ENCODE measurements at regions not wholly inside any gene's neighbourhood (a gene's known extent, or its start where the extent isn't known, plus 50 kb on each side); places are given as distances from the start of the nearest gene placed in this dataset.

DNA sequence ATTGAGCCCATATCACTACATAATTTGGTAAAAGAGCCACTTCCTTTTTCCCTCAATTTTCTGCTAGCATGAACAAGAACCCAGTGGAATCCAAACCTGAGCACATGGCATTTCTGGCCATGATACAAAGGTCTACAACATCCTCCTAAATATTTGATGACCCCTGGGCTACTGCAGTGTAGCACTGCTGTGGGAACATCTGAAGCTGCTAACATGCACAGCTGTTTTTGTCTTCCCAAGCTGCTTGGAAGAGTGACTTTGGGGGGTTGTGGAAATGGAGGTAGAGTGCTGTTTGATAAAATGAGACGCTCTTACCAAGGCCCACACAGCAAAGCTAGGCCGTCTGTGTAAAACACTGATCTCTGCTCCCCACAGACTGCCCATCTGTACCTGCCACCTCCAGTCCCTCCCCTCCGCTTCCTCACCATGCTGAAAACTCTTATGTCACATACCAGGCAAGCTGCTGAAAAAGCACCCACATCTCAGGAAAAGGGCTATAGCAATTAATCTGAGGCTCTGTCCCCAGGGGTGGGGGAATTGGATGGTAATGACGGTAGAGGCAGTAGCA lies 197.2 kb upstream of the HNRNPA3 start:
- H3K4me3 Mint-ChIP-seq, result no peak overlapping the region
- H3K4me1 Mint-ChIP-seq, result no peaks in the 10 kb centered on the region
- DNase-seq, result no peak
- H3K27ac Mint-ChIP-seq, result no peak overlapping the region
- ATAC-seq, result no peak
- no peaks in the 10 kb centered on the region for H3K36me3 Mint-ChIP-seq (ENCODE audit: low read depth)
- no peaks in the 10 kb centered on the region for H3K27me3 Mint-ChIP-seq
- H3K9me3 Mint-ChIP-seq, result no peaks in the 10 kb centered on the region

DNA sequence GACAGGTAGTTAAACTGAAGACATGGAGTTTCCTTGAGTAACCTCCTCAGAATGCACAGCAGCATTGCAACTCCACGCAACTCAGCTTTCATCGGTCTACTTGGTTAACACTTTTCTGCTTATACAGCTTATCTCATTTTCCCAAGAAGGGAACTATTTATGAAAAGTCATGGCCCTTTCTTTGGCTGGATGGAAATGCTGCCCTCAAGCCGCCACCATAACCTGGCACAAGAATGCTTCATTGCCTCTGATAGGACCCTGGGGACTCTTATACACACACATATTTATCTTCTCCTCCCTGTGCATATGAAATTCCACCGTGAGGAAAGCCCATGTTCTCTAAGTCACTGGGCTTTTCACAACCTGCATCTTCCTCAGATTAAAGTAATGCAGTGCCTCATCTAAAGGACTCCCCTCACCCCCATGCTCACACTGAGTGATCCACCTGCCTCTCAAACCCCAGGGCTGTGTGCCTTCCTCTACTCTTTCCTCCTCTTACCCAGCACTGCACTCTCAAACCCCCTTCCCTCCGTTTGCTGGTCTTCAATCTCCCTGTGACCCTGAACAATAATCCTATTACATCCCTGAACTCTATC lies 192.0 kb upstream of the HNRNPA3 start:
- ATAC-seq, result no peak
- no peaks in the 10 kb centered on the region for H3K27me3 Mint-ChIP-seq

DNA sequence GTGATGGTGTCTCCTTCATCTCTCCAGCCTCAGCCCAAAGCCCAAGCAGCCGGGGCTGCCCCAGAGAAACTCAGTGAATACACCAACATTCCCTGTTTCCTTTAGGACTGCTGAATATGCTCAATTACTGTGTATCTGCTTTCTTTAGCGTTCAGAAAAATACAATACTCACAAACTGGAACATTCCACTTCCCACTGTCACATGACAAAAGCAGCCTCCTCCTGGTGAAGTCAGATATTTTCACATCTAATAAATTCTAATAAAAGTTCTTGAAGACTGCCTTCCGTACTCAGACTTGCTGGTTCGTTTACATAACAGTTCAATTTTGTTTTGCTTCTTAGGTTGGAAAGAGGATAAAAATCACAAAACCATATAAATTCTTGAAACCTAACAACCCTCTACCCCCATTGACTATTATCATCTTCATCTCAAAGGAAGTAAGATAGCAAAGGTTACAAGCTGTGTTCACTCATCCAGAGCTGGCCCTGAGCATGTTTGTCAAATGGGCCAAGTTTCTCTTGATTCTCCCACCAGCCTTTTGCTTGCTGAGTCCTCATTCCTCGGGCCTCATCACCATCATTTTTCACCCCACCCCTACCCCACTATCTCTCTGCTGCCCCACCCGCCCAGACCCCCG lies 190.8 kb upstream of the HNRNPA3 start:
- Mint-ChIP-seq H3K4me3 (no peak overlapping the region), H3K36me3 (ENCODE audit: low read depth) (no peaks in the 10 kb centered on the region), H3K27me3 (no peaks in the 10 kb centered on the region), H3K9me3 (no peaks in the 10 kb centered on the region), H3K27ac (no peak overlapping the region), H3K4me1 (no peaks in the 10 kb centered on the region)
- DNase-seq, result no peak
- no peak for ATAC-seq

More for the DNA sequence above, 192.0 kb upstream of the HNRNPA3 start:
- no peak for DNase-seq
- H3K27ac Mint-ChIP-seq, result no peak overlapping the region
- H3K4me1 Mint-ChIP-seq, result no peaks in the 10 kb centered on the region
- H3K36me3 Mint-ChIP-seq (ENCODE audit: low read depth), result no peaks in the 10 kb centered on the region
- no peaks in the 10 kb centered on the region for H3K9me3 Mint-ChIP-seq
- no peak overlapping the region for H3K4me3 Mint-ChIP-seq

GRCh38 chr2:177024765-177025164 lies 187.8 kb upstream of the HNRNPA3 start:
- no peak for ATAC-seq
- Mint-ChIP-seq H3K36me3 (ENCODE audit: low read depth) (no peaks in the 10 kb centered on the region), H3K27ac (no peak overlapping the region), H3K4me3 (no peak overlapping the region), H3K9me3 (no peaks in the 10 kb centered on the region), H3K4me1 (no peaks in the 10 kb centered on the region), H3K27me3 (no peaks in the 10 kb centered on the region)
- no peak for DNase-seq

- no peak overlapping the region for H3K27ac Mint-ChIP-seq
- H3K4me1 Mint-ChIP-seq, result no peaks in the 10 kb centered on the region
- no peak overlapping the region for H3K4me3 Mint-ChIP-seq
- H3K9me3 Mint-ChIP-seq, result no peaks in the 10 kb centered on the region
- H3K36me3 Mint-ChIP-seq (ENCODE audit: low read depth), result no peaks in the 10 kb centered on the region
- no peak for DNase-seq
- H3K27me3 Mint-ChIP-seq, result no peaks in the 10 kb centered on the region
- ATAC-seq, result no peak
Measured at GRCh38 chr2:177026253-177026652, 186.3 kb upstream of the HNRNPA3 start.

- no peak overlapping the region for H3K4me3 Mint-ChIP-seq
- no peaks in the 10 kb centered on the region for H3K36me3 Mint-ChIP-seq (ENCODE audit: low read depth)
- no peaks in the 10 kb centered on the region for H3K4me1 Mint-ChIP-seq
- H3K27me3 Mint-ChIP-seq, result no peaks in the 10 kb centered on the region
- H3K9me3 Mint-ChIP-seq, result no peaks in the 10 kb centered on the region
- no peak overlapping the region for H3K27ac Mint-ChIP-seq
- DNase-seq (no peak), ATAC-seq (no peak)
Measured at GRCh38 chr2:177026956-177027355, 185.6 kb upstream of the HNRNPA3 start.

DNA sequence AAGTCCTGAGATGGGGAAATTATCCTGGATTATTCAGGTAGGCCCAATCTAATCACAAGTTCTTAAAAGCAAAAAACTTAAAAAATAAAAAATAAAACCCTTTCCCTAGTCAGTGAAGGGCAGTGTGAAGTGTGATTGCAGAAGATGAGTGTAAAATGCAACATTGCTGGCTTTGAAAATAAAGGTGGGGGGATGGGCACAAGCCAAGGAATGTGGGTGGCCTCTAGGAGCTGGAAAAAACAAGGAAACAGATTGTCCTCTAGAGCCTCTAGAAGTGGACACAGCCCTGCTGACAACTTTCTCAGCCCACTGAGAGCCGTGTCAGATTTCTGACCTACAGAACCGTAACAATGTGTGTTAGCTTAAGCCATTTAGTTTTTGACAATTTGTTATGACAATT lies 184.3 kb upstream of the HNRNPA3 start:
- H3K27ac Mint-ChIP-seq, result no peak overlapping the region
- H3K9me3 Mint-ChIP-seq, result no peaks in the 10 kb centered on the region
- no peak overlapping the region for H3K4me3 Mint-ChIP-seq
- H3K36me3 Mint-ChIP-seq (ENCODE audit: low read depth), result no peaks in the 10 kb centered on the region
- H3K4me1 Mint-ChIP-seq, result no peaks in the 10 kb centered on the region
- ATAC-seq, result no peak
- no peak for DNase-seq
- no peaks in the 10 kb centered on the region for H3K27me3 Mint-ChIP-seq

DNA sequence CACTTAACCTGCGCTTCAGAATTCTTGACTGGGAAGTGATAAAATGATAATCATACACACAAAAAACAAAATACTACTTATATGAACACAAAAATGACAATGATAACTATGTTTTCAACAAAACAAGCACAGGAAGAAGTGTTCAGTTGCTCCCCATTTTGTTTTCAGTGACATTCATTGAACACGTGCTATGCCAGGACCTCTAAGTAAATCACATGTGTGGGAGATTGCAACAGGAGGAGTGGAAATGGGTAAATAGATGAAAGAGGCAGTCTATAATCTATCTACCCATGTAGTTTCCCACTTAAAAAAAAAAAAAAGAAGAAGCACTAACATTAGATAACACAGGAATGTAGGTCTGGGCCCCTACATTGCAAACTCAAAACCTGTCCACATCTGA lies 183.5 kb upstream of the HNRNPA3 start:
- DNase-seq (no peak), ATAC-seq (no peak)
- H3K9me3 Mint-ChIP-seq, result no peaks in the 10 kb centered on the region
- H3K4me1 Mint-ChIP-seq, result no peaks in the 10 kb centered on the region
- H3K27ac Mint-ChIP-seq, result no peak overlapping the region
- H3K36me3 Mint-ChIP-seq (ENCODE audit: low read depth), result no peaks in the 10 kb centered on the region
- H3K4me3 Mint-ChIP-seq, result no peak overlapping the region
- H3K27me3 Mint-ChIP-seq, result peaks cover 2% of the 10 kb centered on the region

GRCh38 chr2:177029501-177029900 lies 183.1 kb upstream of the HNRNPA3 start:
- Mint-ChIP-seq H3K9me3 (no peaks in the 10 kb centered on the region), H3K27ac (no peak overlapping the region), H3K36me3 (ENCODE audit: low read depth) (no peaks in the 10 kb centered on the region), H3K4me3 (no peak overlapping the region), H3K27me3 (peaks cover 2% of the 10 kb centered on the region), H3K4me1 (no peaks in the 10 kb centered on the region)
- ATAC-seq (no peak), DNase-seq (no peak)

GRCh38 chr2:177029901-177030300 lies 182.7 kb upstream of the HNRNPA3 start:
- H3K36me3 Mint-ChIP-seq (ENCODE audit: low read depth), result no peaks in the 10 kb centered on the region
- ATAC-seq (no peak), DNase-seq (no peak)
- no peaks in the 10 kb centered on the region for H3K4me1 Mint-ChIP-seq
- no peaks in the 10 kb centered on the region for H3K9me3 Mint-ChIP-seq
- H3K4me3 Mint-ChIP-seq, result no peak overlapping the region
- H3K27ac Mint-ChIP-seq, result no peak overlapping the region
- H3K27me3 Mint-ChIP-seq, result peaks cover 2% of the 10 kb centered on the region

GRCh38 chr2:177030451-177031105 lies 182.0 kb upstream of the HNRNPA3 start:
- H3K4me3 Mint-ChIP-seq, result no peak overlapping the region
- H3K27me3 Mint-ChIP-seq, result peaks cover 2% of the 10 kb centered on the region
- H3K4me1 Mint-ChIP-seq, result no peaks in the 10 kb centered on the region

DNA sequence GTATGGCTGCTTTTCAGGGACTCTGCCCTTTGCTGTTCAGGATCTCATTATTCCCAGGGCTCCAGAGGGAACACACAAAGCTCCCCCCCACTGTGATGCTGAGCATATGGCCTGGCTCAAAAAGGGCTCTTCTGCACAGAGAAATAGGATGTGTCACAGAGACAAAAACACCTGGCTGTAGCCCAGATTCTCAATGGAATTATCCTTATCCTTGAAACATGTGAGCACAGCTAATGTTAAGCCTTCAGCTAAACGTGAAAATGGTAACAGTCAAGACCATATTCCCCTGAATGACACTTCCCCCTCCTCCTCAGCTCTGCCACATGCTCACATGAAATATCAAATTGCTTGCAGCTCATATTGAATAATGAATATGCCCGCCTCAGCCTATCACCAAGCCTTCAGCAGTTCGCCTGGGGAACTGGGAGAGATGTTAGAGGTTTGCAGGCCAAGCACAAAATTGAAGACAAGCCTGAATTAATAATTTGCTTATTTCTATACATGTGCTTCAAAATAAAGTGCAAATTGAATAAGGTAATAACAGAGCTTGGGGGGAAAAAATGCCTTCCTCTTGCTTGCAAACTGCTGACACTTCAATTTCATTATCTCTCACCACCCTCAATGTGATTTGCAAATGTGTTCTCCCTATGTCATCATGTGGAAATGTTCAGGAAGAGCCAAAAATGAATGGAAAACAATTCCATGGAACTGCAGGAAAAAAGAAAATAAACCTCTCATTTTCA lies 181.0 kb upstream of the HNRNPA3 start:
- H3K27ac Mint-ChIP-seq, result no peak overlapping the region
- H3K36me3 Mint-ChIP-seq (ENCODE audit: low read depth), result no peaks in the 10 kb centered on the region
- DNase-seq, result no peak
- no peak overlapping the region for H3K4me3 Mint-ChIP-seq
- no peaks in the 10 kb centered on the region for H3K4me1 Mint-ChIP-seq
- no peaks in the 10 kb centered on the region for H3K9me3 Mint-ChIP-seq
- peaks cover 2% of the 10 kb centered on the region for H3K27me3 Mint-ChIP-seq
- no peak for ATAC-seq

More at GRCh38 chr2:177030451-177031105, 182.0 kb upstream of the HNRNPA3 start:
- no peak for DNase-seq
- H3K9me3 Mint-ChIP-seq, result no peaks in the 10 kb centered on the region
- ATAC-seq, result no peak
- no peaks in the 10 kb centered on the region for H3K36me3 Mint-ChIP-seq (ENCODE audit: low read depth)
- no peak overlapping the region for H3K27ac Mint-ChIP-seq

DNA sequence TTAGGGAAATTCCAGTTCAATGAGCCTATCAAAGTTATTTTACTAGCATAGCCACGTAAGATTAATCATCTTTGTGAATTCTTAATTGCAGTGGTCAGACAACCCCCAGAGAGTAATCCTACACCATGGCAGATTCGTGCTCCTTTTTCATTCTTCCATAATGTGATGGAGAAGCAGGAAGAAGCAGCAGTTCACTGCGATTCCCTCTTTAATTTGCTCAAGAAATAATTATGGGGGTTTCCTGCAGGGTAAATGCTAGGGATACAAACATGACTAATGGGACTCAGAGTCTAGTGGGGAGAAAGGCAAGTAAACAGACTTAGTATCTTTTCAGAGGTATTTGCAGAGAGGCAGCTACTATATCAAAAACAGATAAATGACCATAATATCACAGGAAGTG lies 175.8 kb upstream of the HNRNPA3 start:
- ATAC-seq, result no peak
- H3K9me3 Mint-ChIP-seq, result no peaks in the 10 kb centered on the region
- no peak overlapping the region for H3K27ac Mint-ChIP-seq
- H3K4me3 Mint-ChIP-seq, result no peak overlapping the region
- peaks cover 7% of the 10 kb centered on the region for H3K27me3 Mint-ChIP-seq
- H3K36me3 Mint-ChIP-seq (ENCODE audit: low read depth), result no peaks in the 10 kb centered on the region
- H3K4me1 Mint-ChIP-seq, result no peaks in the 10 kb centered on the region
- no peak for DNase-seq

- H3K4me1 Mint-ChIP-seq, result no peaks in the 10 kb centered on the region
- DNase-seq (no peak), ATAC-seq (no peak)
- no peaks in the 10 kb centered on the region for H3K9me3 Mint-ChIP-seq
- H3K4me3 Mint-ChIP-seq, result no peak overlapping the region
- H3K27me3 Mint-ChIP-seq, result peaks cover 7% of the 10 kb centered on the region
- no peak overlapping the region for H3K27ac Mint-ChIP-seq
- H3K36me3 Mint-ChIP-seq (ENCODE audit: low read depth), result no peaks in the 10 kb centered on the region
Measured at GRCh38 chr2:177037569-177037968, 175.0 kb upstream of the HNRNPA3 start.
